H54 (cell line): ENCODE measurements at regions not wholly inside any gene's neighbourhood (a gene's known extent, or its start where the extent isn't known, plus 50 kb on each side); places are given as distances from the start of the nearest gene placed in this dataset.

Experiments used
- DNase-seq: peaks from one replicate; pipeline ENCODE4 v3.0.0; 2011; ENCODE audit warnings: low spot score, mixed read lengths; ENCODE audit not compliant: insufficient read length
- FAIRE-seq: peaks from 3 replicates; lab custom pipeline; 2011; peaks lifted over from hg19 to GRCh38; lab: Jason Lieb, UNC
- POLR2A ChIP-seq: IDR thresholded peaks from 2 replicates; pipeline ENCODE4 v1.6.1; 2011; ENCODE audit warnings: low read depth, mild to moderate bottlenecking, low read length

GRCh38 chr3:182482705-182483104, 310.6 kb upstream of the ATP11B start:
- FAIRE-seq (no peak), DNase-seq (no peak)
- TF ChIP-seq POLR2A, result no peak

GRCh38 chr3:182484682-182485081, 308.6 kb upstream of the ATP11B start:
- no peak for FAIRE-seq
- TF ChIP-seq POLR2A, result no peak
- DNase-seq, result no peak

DNA sequence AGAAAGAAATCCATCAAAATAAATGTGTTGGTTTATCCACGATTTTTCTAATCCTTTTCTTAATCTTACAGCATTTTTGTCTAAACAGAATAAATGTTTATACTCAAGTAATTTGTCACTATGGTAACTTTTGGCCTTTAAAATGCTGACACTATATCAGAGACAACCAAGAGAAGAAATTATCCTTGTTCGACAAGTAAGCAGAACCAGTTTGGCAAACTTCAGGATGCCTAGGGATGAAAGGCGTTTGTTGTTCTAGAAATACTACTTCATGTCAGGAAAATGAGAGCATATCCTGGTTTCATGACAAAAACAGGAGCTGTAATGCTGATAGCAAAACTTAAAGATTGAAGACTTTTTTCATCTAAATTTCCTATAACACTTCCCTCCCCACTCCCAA, 308.0 kb upstream of the ATP11B start:
- DNase-seq (no peak), FAIRE-seq (no peak)
- TF ChIP-seq POLR2A, result no peak

DNA sequence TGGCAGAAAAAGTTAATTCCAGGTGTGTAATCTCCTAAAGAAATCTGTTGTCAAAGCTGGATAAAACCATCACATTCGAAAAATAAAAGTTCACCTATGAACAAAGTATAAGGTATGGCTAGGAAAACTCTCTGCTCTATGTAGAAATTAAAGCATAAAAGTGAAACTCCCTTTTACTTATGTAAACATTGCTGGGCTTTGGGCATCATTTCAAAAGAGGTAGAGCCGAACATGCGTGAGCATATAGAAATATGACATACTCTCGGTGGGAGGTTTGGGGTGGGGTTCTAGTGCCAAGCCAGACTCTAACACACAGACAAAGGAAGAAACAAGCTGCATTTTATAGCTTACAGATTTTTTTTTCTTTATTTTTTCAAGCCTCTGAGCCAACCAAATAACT, 306.8 kb upstream of the ATP11B start:
- TF ChIP-seq POLR2A, result no peak
- DNase-seq, result no peak
- no peak for FAIRE-seq

DNA sequence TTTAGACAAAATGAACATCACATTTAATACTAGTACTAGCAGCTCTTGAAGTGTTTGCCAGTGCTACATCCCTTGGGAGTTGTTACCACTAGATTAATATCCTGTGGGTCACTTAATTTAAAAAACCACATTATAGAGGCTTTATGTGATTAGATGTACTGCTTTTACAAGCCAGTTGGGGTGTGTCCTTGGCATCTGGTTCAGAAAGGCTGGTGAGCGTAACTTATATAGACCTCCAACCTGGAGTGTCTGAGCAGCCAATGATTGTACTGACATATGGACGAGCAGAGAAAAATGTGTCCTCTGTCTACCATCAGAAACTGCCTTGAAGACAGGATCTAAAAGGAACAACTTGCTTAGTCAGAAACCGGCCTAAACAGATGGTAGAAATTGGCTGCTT, 306.2 kb upstream of the ATP11B start:
- no peak for FAIRE-seq
- no peak for DNase-seq
- no peak for TF ChIP-seq POLR2A

DNA sequence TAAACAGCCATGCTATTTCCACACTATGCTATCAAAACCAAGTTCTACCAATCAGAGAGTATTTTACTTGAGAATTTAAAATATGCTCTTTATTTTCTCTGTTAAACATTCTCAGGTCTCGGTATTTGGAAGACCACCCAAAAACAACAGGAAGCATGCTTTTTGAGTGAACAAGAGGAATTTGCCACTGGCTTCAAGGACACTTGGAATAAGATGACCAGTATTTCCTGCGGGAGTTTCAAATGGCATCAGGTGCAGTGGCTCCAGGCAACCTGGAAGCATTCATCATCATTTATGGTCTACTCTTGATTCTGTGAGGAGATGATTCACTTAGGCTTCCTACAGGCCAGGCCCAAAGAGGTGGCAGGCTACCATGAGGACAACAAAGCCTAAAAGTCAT, 305.7 kb upstream of the ATP11B start:
- DNase-seq (no peak), FAIRE-seq (no peak)
- TF ChIP-seq POLR2A, result no peak

- FAIRE-seq (peak; percentile 55), DNase-seq (peak; percentile 5)
- no peak for TF ChIP-seq POLR2A
Measured at GRCh38 chr3:182490596-182491491, 302.5 kb upstream of the ATP11B start.

- TF ChIP-seq POLR2A, result no peak
- FAIRE-seq, result peak; percentile 6
- no peak for DNase-seq
Measured at GRCh38 chr3:182491577-182491976, 301.7 kb upstream of the ATP11B start.

- DNase-seq, result no peak
- TF ChIP-seq POLR2A, result no peak
- no peak for FAIRE-seq
Measured at GRCh38 chr3:182492536-182492935, 300.8 kb upstream of the ATP11B start.

DNA sequence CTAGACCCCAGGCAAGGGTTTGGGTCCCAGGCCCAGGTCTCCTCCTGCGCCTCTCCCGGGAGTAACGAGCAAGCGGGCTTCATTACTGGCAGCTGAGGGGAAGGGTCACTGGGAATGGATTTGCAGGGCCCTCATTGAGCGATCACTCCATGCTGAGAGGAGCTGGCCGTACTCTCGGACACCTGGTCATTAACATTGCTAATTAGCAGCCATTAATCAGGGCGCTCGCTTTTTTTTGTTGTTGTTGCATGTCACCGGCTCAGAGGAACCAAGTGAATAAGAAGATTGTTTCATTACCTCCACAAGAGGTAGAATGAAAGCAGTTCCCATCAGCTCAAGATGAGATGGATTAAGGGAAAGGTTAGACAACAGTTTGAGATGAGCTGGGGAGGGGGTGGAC, 293.0 kb upstream of the ATP11B start:
- no peak for TF ChIP-seq POLR2A
- DNase-seq (no peak), FAIRE-seq (no peak)

GRCh38 chr3:182501856-182502255, 291.4 kb upstream of the ATP11B start:
- TF ChIP-seq POLR2A, result no peak
- FAIRE-seq (no peak), DNase-seq (no peak)

- TF ChIP-seq POLR2A, result no peak
- no peak for FAIRE-seq
- DNase-seq, result no peak
Measured at GRCh38 chr3:182503401-182503800, 289.9 kb upstream of the ATP11B start.

DNA sequence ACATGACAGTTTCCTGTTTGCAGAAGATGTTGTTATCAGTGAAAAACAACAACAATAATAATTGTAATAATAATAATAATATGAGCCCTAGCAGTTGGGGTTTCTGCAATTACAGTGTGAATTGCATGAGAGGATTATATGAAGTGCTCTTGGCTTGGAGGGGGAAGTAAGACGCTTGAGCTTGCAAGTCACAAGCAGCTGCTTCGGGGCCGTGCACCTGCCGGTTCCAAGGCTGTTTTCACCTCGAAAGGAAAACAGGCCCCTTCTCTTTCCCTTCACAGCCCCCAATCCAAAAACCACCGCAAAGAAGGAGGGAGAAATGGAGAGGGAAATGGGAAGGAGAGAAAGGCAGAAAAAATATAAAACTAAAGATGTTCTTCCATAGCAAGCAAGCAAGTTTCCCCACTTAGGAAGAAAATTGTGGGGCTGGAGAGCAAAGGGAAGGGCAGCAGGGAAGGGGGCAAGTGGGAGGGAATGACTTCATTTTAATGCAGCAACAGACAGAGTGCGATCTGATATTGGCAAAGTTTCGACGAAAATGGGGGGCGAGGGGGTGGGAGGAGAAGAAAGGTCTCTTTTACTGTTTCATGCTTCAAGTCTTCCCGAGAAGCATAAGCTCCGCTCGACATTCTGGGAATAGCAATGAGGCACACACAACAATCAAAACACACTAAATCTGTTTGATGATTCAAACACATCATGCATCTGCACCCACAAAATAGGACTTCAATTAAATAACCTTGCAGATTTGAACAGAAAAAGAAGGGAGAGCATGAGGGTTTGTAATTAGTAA, 284.2 kb upstream of the ATP11B start:
- FAIRE-seq (no peak), DNase-seq (no peak)
- no peak for TF ChIP-seq POLR2A

DNA sequence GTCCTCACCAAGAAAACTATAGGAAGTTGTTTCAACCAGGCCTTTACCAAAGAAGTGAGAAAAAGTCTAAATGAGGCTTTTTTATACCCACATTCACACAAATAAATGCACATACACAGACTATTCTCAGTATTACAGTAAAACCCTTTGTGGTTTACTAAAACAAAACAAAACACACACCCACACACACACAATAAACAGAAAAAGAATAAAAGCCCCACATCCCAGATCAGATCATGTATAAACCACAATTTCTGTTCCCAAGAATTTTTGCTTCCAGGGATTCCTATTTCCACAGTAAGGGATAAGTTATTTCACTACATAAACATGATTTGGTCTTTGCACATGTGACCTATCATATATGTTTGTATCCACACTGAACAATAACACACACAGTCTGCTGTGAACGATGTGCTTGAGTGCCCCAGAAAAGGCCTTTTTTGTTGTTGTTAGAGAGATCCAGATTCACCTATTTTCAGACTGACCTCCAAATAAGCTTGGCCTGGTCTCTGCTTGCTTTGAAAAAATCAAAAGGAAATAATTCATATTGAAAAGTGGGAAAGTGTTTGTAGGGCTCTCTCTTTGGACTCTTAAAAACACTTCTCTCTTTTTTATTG, 283.4 kb upstream of the ATP11B start:
- FAIRE-seq (no peak), DNase-seq (no peak)
- TF ChIP-seq POLR2A, result no peak
